HEK293 (cell line): ENCODE measurements at regions not wholly inside any gene's neighbourhood (a gene's known extent, or its start where the extent isn't known, plus 50 kb on each side); places are given as distances from the start of the nearest gene placed in this dataset.
A peak's percentile ranks its signal among the peaks of the same experiment; 100 is the strongest.

Experiments used
- CTCF ChIA-PET: fragments of 350-600 bp; formaldehyde crosslinking; extraction: SDS; loops from one replicate; lab custom pipeline; 2021; ENCODE audit warnings: antibody characterized with exemption; lab: Yijun Ruan, JAX
- POLR2A ChIA-PET: fragments of 300-600 bp; formaldehyde crosslinking; extraction: SDS; loops from one replicate; lab custom pipeline; 2020; ENCODE audit warnings: antibody characterized with exemption, inconsistent platforms; lab: Yijun Ruan, JAX
- H3K27ac ChIP-seq: fragments of 200-500 bp; sonication (Bioruptor generic); 2 replicates; pipeline ENCODE4 v1.5.1; 2014; ENCODE audit warnings: low read depth, low read length, control low read depth, inconsistent platforms; ENCODE audit errors: extremely low read depth
- H3K36me3 ChIP-seq, 2 experiments: fragments of 200-500 bp in 1 of 2; sonication (Bioruptor generic) in 1 of 2; 1 replicate in 1 of 2; 2 replicates in 1 of 2; pipeline ENCODE4 v1.5.1; 2014 to 2017; ENCODE audit warnings: inconsistent platforms in 2 of 2, low read length in 2 of 2; ENCODE audit not compliant: control insufficient read depth in 2 of 2, insufficient read depth in 1 of 2
- H3K4me1 ChIP-seq: fragments of 200-500 bp; sonication (Bioruptor generic); 2 replicates; pipeline ENCODE4 v1.5.1; 2014; ENCODE audit warnings: mild to moderate bottlenecking, low read length, inconsistent platforms; ENCODE audit not compliant: control insufficient read depth, insufficient read depth
- H3K4me3 ChIP-seq: 2 replicates; pipeline ENCODE4 v1.5.1; 2011; ENCODE audit warnings: low read depth, mild to moderate bottlenecking, control low read depth, low read length, moderate library complexity
- H3K9me3 ChIP-seq: fragments of 200-500 bp; sonication (Bioruptor generic); 2 replicates; pipeline ENCODE4 v1.5.1; 2014; ENCODE audit warnings: low read depth, low read length, inconsistent platforms; ENCODE audit not compliant: control insufficient read depth, insufficient read depth
- EGR2 ChIP-seq: fragments of 450-650 bp; formaldehyde crosslinking; IDR thresholded peaks from 2 replicates; pipeline ENCODE4 v1.5.1; 2016; ENCODE audit warnings: low read depth, missing biosample characterization, missing genetic modification characterization
- GLI2 ChIP-seq: fragments of 450-650 bp; formaldehyde crosslinking; IDR thresholded peaks from 2 replicates; pipeline ENCODE4; 2017; ENCODE audit warnings: missing biosample characterization, missing genetic modification characterization, low read depth, borderline replicate concordance
- KLF10 ChIP-seq: fragments of 450-650 bp; IDR thresholded peaks from 2 replicates; pipeline ENCODE4 v1.5.1; 2018; ENCODE audit warnings: missing biosample characterization, mild to moderate bottlenecking, missing genetic modification characterization
- RBAK ChIP-seq: fragments of 450-650 bp; formaldehyde crosslinking; IDR thresholded peaks from 2 replicates; pipeline ENCODE4 v1.5.1; 2016; ENCODE audit warnings: missing biosample characterization, missing genetic modification characterization
- SALL2 ChIP-seq: fragments of 450-650 bp; formaldehyde crosslinking; IDR thresholded peaks from 2 replicates; pipeline ENCODE4 v1.5.0; 2017; ENCODE audit warnings: missing biosample characterization, mild to moderate bottlenecking, missing genetic modification characterization, borderline replicate concordance
- SP2 ChIP-seq: fragments of 450-650 bp; formaldehyde crosslinking; IDR thresholded peaks from 2 replicates; pipeline ENCODE4 v1.5.1; 2016; ENCODE audit warnings: missing biosample characterization, missing genetic modification characterization
- TCF7L2 ChIP-seq: IDR thresholded peaks from 2 replicates; pipeline ENCODE4 v1.6.1; 2011; ENCODE audit warnings: low read depth, mild to moderate bottlenecking, inconsistent platforms, low read length, moderate library complexity, borderline replicate concordance
- TRIM28 ChIP-seq: IDR thresholded peaks from 2 replicates; pipeline ENCODE4 v1.6.1; 2011; ENCODE audit warnings: low read length, control low read depth, borderline replicate concordance
- ZEB2 ChIP-seq: fragments of 450-650 bp; formaldehyde crosslinking; IDR thresholded peaks from 2 replicates; pipeline ENCODE4 v1.5.1; 2016; ENCODE audit warnings: missing biosample characterization, missing genetic modification characterization
- ZFP41 ChIP-seq: fragments of 450-650 bp; formaldehyde crosslinking; IDR thresholded peaks from 2 replicates; pipeline ENCODE4 v1.5.1; 2016; ENCODE audit warnings: missing biosample characterization, missing genetic modification characterization, borderline replicate concordance
- ZFP69B ChIP-seq: fragments of 450-650 bp; formaldehyde crosslinking; IDR thresholded peaks from 2 replicates; pipeline ENCODE4 v1.5.1; 2016; ENCODE audit warnings: missing biosample characterization, missing genetic modification characterization
- ZNF16 ChIP-seq: fragments of 450-650 bp; formaldehyde crosslinking; IDR thresholded peaks from 2 replicates; pipeline ENCODE4 v1.5.1; 2016; ENCODE audit warnings: low read depth, missing biosample characterization, missing genetic modification characterization
- ZNF169 ChIP-seq: fragments of 450-650 bp; formaldehyde crosslinking; IDR thresholded peaks from 2 replicates; pipeline ENCODE4 v1.5.1; 2016; ENCODE audit warnings: missing biosample characterization, missing genetic modification characterization
- ZNF174 ChIP-seq: fragments of 450-650 bp; formaldehyde crosslinking; IDR thresholded peaks from 2 replicates; pipeline ENCODE4 v1.5.0; 2017; ENCODE audit warnings: missing biosample characterization, mild to moderate bottlenecking, missing genetic modification characterization
- ZNF214 ChIP-seq: fragments of 450-650 bp; formaldehyde crosslinking; IDR thresholded peaks from 2 replicates; pipeline ENCODE4 v1.5.1; 2017; ENCODE audit warnings: missing biosample characterization, mild to moderate bottlenecking, missing genetic modification characterization, borderline replicate concordance
- ZNF350 ChIP-seq: fragments of 450-650 bp; formaldehyde crosslinking; IDR thresholded peaks from 2 replicates; pipeline ENCODE4 v1.5.0; 2017; ENCODE audit warnings: missing biosample characterization, mild to moderate bottlenecking, missing genetic modification characterization
- ZNF37A ChIP-seq: fragments of 450-650 bp; IDR thresholded peaks from 2 replicates; pipeline ENCODE4 v1.5.1; 2018; ENCODE audit warnings: missing biosample characterization, missing genetic modification characterization
- ZNF501 ChIP-seq: fragments of 450-650 bp; formaldehyde crosslinking; IDR thresholded peaks from 2 replicates; pipeline ENCODE4 v1.5.1; 2016; ENCODE audit warnings: missing biosample characterization, missing genetic modification characterization
- ZNF510 ChIP-seq: fragments of 450-650 bp; formaldehyde crosslinking; IDR thresholded peaks from 2 replicates; pipeline ENCODE4 v1.5.1; 2018; ENCODE audit warnings: mild to moderate bottlenecking, missing genetic modification characterization, missing biosample characterization; ENCODE audit not compliant: insufficient replicate concordance
- ZNF621 ChIP-seq: fragments of 450-650 bp; formaldehyde crosslinking; IDR thresholded peaks from 2 replicates; pipeline ENCODE4 v1.5.1; 2017; ENCODE audit warnings: missing biosample characterization, missing genetic modification characterization
- ZNF664 ChIP-seq: fragments of 450-650 bp; formaldehyde crosslinking; IDR thresholded peaks from 2 replicates; pipeline ENCODE4 v1.5.1; 2016; ENCODE audit warnings: missing biosample characterization, missing genetic modification characterization
- ZNF830 ChIP-seq: fragments of 450-650 bp; IDR thresholded peaks from 2 replicates; pipeline ENCODE4 v1.5.0; 2018; ENCODE audit warnings: missing biosample characterization, missing genetic modification characterization, low read depth, mild to moderate bottlenecking, moderate library complexity
- ZSCAN23 ChIP-seq: fragments of 450-650 bp; formaldehyde crosslinking; IDR thresholded peaks from 2 replicates; pipeline ENCODE4 v1.5.1; 2016; ENCODE audit warnings: missing biosample characterization, missing genetic modification characterization
- TF ChIP-seq, protein P1 (sequence below): fragments of 450-650 bp; formaldehyde crosslinking; IDR thresholded peaks from 2 replicates; pipeline ENCODE4 v1.5.1; 2016; ENCODE audit warnings: missing biosample characterization, missing genetic modification characterization, borderline replicate concordance
- TF ChIP-seq, protein P2 (sequence below): fragments of 450-650 bp; formaldehyde crosslinking; IDR thresholded peaks from 2 replicates; pipeline ENCODE4 v1.5.0; 2017; ENCODE audit warnings: missing biosample characterization, missing genetic modification characterization, borderline replicate concordance
- TF ChIP-seq, protein P3 (sequence below): fragments of 450-650 bp; formaldehyde crosslinking; IDR thresholded peaks from 2 replicates; pipeline ENCODE4 v1.5.1; 2017; ENCODE audit warnings: missing biosample characterization, missing genetic modification characterization
- TF ChIP-seq, protein P4 (sequence below): fragments of 450-650 bp; formaldehyde crosslinking; IDR thresholded peaks from 2 replicates; pipeline ENCODE4 v1.5.1; 2016; ENCODE audit warnings: missing biosample characterization, missing genetic modification characterization

DNA sequence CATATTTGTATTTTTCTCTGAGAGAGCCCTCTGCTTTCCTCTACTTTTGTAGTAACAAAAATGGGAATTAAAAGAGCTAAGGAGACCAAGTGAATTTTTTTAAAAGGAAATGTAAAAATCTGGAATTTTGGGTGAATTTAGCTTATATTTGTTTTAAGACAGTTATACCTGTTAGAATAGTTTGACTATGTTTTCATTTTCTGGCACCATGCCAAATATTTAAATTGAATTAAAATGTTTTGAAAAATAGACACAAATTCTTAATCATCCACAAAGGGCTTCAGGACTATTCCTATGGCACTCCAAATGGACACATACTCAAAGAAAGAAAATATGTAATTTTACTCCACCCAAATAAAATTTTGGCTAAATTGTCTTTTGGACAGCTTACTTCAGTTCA is 209.6 kb downstream of the SH3BGRL start:
- CTCF ChIA-PET: interaction anchor here (0.7 to 1.4 kb wide), 2 partner anchors 34 to 138 kb away, joined by 3 read pairs; no protein-coding TSS in a partner anchor
- Histone ChIP-seq H3K4me3 (no peak overlapping the region), H3K36me3 (no peaks in the 10 kb centered on the region), H3K9me3 (no peaks in the 10 kb centered on the region; the same call in 1 of the 2 replicates), H3K4me1 (no peaks in the 10 kb centered on the region)
- TF ChIP-seq ZNF830 (tag by site-specific recombination) (peak; percentile 89), ZNF350 (tag by site-specific recombination) (0 out of 2 replicates have a peak, but pooled peaks have one; percentile 38), ZNF174 (0 out of 2 replicates have a peak, but pooled peaks have one; percentile 46), EGR2 (tag by site-specific recombination) (no peak), KLF10 (0 out of 2 replicates have a peak, but pooled peaks have one; percentile 62), ZNF214 (tag by site-specific recombination) (peak; percentile 11; the same call in 1 of the 2 replicates), ZNF37A (tag by site-specific recombination) (0 out of 2 replicates have a peak, but pooled peaks have one; percentile 60), ZFP41 (tag by site-specific recombination) (no peak), ZNF510 (tag by site-specific recombination) (peak; percentile 44)
- TF ChIP-seq, all 188 proteins: peak for 7
- POLR2A ChIA-PET: no interaction called here
- H3K27ac ChIP-seq: no peak overlapping the region

DNA sequence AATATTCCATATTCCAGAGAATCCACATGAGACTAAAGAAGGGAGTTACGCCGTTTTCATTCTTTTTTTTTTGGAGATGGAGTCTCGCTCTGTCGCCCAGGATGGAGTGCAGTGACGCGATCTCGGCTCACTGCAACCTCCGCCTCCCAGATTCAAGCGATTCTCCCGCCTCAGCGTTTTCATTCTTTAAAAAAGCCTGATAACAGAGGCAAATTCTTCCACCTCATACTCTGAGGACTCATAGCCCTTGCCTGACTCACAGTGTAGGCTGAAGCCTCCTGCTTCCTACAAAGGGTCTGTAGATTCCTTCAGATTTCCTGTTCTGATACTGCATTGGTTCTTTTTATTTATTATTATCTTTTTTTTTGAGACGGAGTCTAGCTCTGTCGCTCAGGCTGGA is 210.5 kb downstream of the SH3BGRL start:
- no peak overlapping the region for H3K4me3 ChIP-seq
- CTCF ChIA-PET: no interaction called here
- H3K4me1 ChIP-seq: no peaks in the 10 kb centered on the region
- H3K36me3 ChIP-seq: no peaks in the 10 kb centered on the region
- no peaks in the 10 kb centered on the region; the same call in 1 of the 2 replicates for H3K9me3 ChIP-seq
- no peak overlapping the region for H3K27ac ChIP-seq
- POLR2A ChIA-PET: no interaction called here
- no peak for TF ChIP-seq ZEB2 (tag by site-specific recombination)
- TF ChIP-seq ZNF16 (tag by site-specific recombination): no peak
- TF ChIP-seq, protein P1, sequence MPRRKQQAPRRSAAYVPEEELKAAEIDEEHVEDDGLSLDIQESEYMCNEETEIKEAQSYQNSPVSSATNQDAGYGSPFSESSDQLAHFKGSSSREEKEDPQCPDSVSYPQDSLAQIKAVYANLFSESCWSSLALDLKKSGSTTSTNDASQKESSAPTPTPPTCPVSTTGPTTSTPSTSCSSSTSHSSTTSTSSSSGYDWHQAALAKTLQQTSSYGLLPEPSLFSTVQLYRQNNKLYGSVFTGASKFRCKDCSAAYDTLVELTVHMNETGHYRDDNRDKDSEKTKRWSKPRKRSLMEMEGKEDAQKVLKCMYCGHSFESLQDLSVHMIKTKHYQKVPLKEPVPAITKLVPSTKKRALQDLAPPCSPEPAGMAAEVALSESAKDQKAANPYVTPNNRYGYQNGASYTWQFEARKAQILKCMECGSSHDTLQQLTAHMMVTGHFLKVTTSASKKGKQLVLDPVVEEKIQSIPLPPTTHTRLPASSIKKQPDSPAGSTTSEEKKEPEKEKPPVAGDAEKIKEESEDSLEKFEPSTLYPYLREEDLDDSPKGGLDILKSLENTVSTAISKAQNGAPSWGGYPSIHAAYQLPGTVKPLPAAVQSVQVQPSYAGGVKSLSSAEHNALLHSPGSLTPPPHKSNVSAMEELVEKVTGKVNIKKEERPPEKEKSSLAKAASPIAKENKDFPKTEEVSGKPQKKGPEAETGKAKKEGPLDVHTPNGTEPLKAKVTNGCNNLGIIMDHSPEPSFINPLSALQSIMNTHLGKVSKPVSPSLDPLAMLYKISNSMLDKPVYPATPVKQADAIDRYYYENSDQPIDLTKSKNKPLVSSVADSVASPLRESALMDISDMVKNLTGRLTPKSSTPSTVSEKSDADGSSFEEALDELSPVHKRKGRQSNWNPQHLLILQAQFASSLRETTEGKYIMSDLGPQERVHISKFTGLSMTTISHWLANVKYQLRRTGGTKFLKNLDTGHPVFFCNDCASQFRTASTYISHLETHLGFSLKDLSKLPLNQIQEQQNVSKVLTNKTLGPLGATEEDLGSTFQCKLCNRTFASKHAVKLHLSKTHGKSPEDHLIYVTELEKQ: no peak
- TF ChIP-seq, protein P2, sequence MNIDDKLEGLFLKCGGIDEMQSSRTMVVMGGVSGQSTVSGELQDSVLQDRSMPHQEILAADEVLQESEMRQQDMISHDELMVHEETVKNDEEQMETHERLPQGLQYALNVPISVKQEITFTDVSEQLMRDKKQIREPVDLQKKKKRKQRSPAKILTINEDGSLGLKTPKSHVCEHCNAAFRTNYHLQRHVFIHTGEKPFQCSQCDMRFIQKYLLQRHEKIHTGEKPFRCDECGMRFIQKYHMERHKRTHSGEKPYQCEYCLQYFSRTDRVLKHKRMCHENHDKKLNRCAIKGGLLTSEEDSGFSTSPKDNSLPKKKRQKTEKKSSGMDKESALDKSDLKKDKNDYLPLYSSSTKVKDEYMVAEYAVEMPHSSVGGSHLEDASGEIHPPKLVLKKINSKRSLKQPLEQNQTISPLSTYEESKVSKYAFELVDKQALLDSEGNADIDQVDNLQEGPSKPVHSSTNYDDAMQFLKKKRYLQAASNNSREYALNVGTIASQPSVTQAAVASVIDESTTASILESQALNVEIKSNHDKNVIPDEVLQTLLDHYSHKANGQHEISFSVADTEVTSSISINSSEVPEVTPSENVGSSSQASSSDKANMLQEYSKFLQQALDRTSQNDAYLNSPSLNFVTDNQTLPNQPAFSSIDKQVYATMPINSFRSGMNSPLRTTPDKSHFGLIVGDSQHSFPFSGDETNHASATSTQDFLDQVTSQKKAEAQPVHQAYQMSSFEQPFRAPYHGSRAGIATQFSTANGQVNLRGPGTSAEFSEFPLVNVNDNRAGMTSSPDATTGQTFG: no peak
- TF ChIP-seq, protein P3, sequence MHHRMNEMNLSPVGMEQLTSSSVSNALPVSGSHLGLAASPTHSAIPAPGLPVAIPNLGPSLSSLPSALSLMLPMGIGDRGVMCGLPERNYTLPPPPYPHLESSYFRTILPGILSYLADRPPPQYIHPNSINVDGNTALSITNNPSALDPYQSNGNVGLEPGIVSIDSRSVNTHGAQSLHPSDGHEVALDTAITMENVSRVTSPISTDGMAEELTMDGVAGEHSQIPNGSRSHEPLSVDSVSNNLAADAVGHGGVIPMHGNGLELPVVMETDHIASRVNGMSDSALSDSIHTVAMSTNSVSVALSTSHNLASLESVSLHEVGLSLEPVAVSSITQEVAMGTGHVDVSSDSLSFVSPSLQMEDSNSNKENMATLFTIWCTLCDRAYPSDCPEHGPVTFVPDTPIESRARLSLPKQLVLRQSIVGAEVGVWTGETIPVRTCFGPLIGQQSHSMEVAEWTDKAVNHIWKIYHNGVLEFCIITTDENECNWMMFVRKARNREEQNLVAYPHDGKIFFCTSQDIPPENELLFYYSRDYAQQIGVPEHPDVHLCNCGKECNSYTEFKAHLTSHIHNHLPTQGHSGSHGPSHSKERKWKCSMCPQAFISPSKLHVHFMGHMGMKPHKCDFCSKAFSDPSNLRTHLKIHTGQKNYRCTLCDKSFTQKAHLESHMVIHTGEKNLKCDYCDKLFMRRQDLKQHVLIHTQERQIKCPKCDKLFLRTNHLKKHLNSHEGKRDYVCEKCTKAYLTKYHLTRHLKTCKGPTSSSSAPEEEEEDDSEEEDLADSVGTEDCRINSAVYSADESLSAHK (tag by site-specific recombination): no peak
- TF ChIP-seq ZNF169 (tag by site-specific recombination): no peak
- no peak for TF ChIP-seq SALL2 (tag by site-specific recombination)
- no peak for TF ChIP-seq ZNF664
- no peak for TF ChIP-seq TRIM28
- TF ChIP-seq ZNF621 (tag by site-specific recombination): no peak
- no peak for TF ChIP-seq ZFP69B (tag by site-specific recombination)
- TF ChIP-seq SP2: no peak
- TF ChIP-seq, protein P4, sequence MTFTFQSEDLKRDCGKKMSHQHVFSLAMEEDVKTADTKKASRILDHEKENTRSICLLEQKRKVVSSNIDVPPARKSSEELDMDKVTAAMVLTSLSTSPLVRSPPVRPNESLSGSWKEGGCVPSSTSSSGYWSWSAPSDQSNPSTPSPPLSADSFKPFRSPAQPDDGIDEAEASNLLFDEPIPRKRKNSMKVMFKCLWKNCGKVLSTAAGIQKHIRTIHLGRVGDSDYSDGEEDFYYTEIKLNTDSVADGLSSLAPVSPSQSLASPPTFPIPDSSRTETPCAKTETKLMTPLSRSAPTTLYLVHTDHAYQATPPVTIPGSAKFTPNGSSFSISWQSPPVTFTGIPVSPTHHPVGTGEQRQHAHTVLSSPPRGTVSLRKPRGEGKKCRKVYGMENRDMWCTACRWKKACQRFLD (tag by site-specific recombination): no peak
- TF ChIP-seq ZSCAN23 (tag by site-specific recombination): no peak
- TF ChIP-seq TCF7L2: no peak
- no peak for TF ChIP-seq ZNF501 (tag by site-specific recombination)
- no peak for TF ChIP-seq GLI2 (tag by site-specific recombination)
- TF ChIP-seq RBAK (tag by site-specific recombination): no peak
